IMR-90 (cell line): ENCODE measurements at regions not wholly inside any gene's neighbourhood (a gene's known extent, or its start where the extent isn't known, plus 50 kb on each side); places are given as distances from the start of the nearest gene placed in this dataset.

Experiments used
- ATAC-seq: fragments of 200-7000 bp; cut with Tn5 transposase; 2 replicates; pipeline ENCODE4 v1.9.1; 2020; ENCODE audit warnings: low read depth, mild to moderate bottlenecking, moderate library complexity
- BruUV-seq: library from RNA; stranded (reverse); fragments of 400-500 nt; replicated peaks from 2 replicates; lab custom pipeline; 2021; lab: Mats Ljungman, UMichigan
- CTCF ChIA-PET: fragments of 300-600 bp; formaldehyde crosslinking; extraction: SDS; loops from one replicate; lab custom pipeline; 2021; ENCODE audit warnings: antibody characterized with exemption; lab: Yijun Ruan, JAX
- POLR2A ChIA-PET: fragments of 300-600 bp; sonication (Branson Sonifier 250); formaldehyde crosslinking; loops from one replicate; lab custom pipeline; 2022; ENCODE audit warnings: antibody characterized with exemption; ENCODE audit not compliant: unreplicated experiment; lab: Charles Lee
- DNase-seq: peaks from one replicate; pipeline ENCODE4 v3.0.0; 2013
- H2AFZ ChIP-seq: replicated peaks from 2 replicates; pipeline ENCODE3; 2013; ENCODE audit warnings: low read length, mild to moderate bottlenecking; ENCODE audit not compliant: poor library complexity
- H2AK5ac ChIP-seq: 2 replicates; pipeline ENCODE4 v1.6.1; 2013; ENCODE audit warnings: low read depth, low read length, inconsistent platforms
- H2AK9ac ChIP-seq: replicated peaks from 2 replicates; pipeline ENCODE3; 2013; ENCODE audit warnings: mild to moderate bottlenecking, low read depth, low read length, moderate library complexity; ENCODE audit not compliant: poor library complexity
- H2BK120ac ChIP-seq: 2 replicates; pipeline ENCODE4 v1.6.1; 2013; ENCODE audit warnings: low read depth, low read length, inconsistent platforms
- H2BK15ac ChIP-seq: 3 replicates; pipeline ENCODE4 v1.6.1; 2013; ENCODE audit warnings: low read depth, low read length, inconsistent platforms
- H2BK20ac ChIP-seq: 2 replicates; pipeline ENCODE4 v1.6.1; 2013; ENCODE audit warnings: low read depth, mild to moderate bottlenecking, inconsistent platforms, low read length, moderate library complexity
- H2BK5ac ChIP-seq: 2 replicates; pipeline ENCODE4 v1.6.1; 2013; ENCODE audit warnings: mild to moderate bottlenecking, low read depth, low read length, inconsistent platforms; ENCODE audit not compliant: poor library complexity, severe bottlenecking
- H3K14ac ChIP-seq: replicated peaks from 2 replicates; pipeline ENCODE4 v1.6.1; 2013; ENCODE audit warnings: low read depth, low read length, inconsistent platforms
- H3K18ac ChIP-seq: 2 replicates; pipeline ENCODE4 v1.6.1; 2013; ENCODE audit warnings: low read depth, low read length, control low read depth
- H3K23ac ChIP-seq: 2 replicates; pipeline ENCODE4 v1.6.1; 2013; ENCODE audit warnings: low read depth, low read length, inconsistent platforms
- H3K27ac ChIP-seq: 2 replicates; pipeline ENCODE4 v1.5.1; 2013; ENCODE audit warnings: mild to moderate bottlenecking, control low read depth, low read length; ENCODE audit not compliant: insufficient read depth
- H3K27me3 ChIP-seq: 2 replicates; pipeline ENCODE4 v1.6.1; 2013; ENCODE audit warnings: low read length; ENCODE audit not compliant: control insufficient read depth, insufficient read depth
- H3K36me3 ChIP-seq: 2 replicates; pipeline ENCODE4 v1.6.1; 2013; ENCODE audit warnings: low read length, mixed read lengths; ENCODE audit not compliant: control insufficient read depth, insufficient read depth
- H3K4ac ChIP-seq: 2 replicates; pipeline ENCODE4 v1.6.1; 2013; ENCODE audit warnings: low read depth, low read length, inconsistent platforms
- H3K4me1 ChIP-seq: 2 replicates; pipeline ENCODE4 v1.6.1; 2013; ENCODE audit warnings: low read length, mixed read lengths; ENCODE audit not compliant: control insufficient read depth, insufficient read depth
- H3K4me2 ChIP-seq: 2 replicates; pipeline ENCODE4 v1.6.1; 2013; ENCODE audit warnings: low read depth, mild to moderate bottlenecking, control low read depth, low read length, moderate library complexity
- H3K4me3 ChIP-seq: 2 replicates; pipeline ENCODE4 v1.5.1; 2013; ENCODE audit warnings: low read depth, mild to moderate bottlenecking, control low read depth, low read length, moderate library complexity; ENCODE audit not compliant: insufficient read depth
- H3K56ac ChIP-seq: 2 replicates; pipeline ENCODE4 v1.6.1; 2013; ENCODE audit warnings: low read length, inconsistent platforms; ENCODE audit not compliant: insufficient read depth; ENCODE audit errors: extremely low read depth
- H3K79me1 ChIP-seq, 2 experiments: 2 replicates each; pipeline ENCODE4 v1.6.1; 2013; ENCODE audit warnings: low read length in 2 of 2, inconsistent platforms in 1 of 2, low read depth in 1 of 2
- H3K9ac ChIP-seq: 2 replicates; pipeline ENCODE4 v1.6.1; 2013; ENCODE audit warnings: low read depth, low read length, control low read depth
- H3K9me1 ChIP-seq: 2 replicates; pipeline ENCODE4 v1.6.1; 2013; ENCODE audit warnings: low read length, inconsistent platforms; ENCODE audit not compliant: insufficient read depth
- H3K9me3 ChIP-seq: 2 replicates; pipeline ENCODE4 v1.6.1; 2013; ENCODE audit warnings: low read length; ENCODE audit not compliant: control insufficient read depth, insufficient read depth
- H4K20me1 ChIP-seq: 2 replicates; pipeline ENCODE4 v1.6.1; 2013; ENCODE audit warnings: low read length, inconsistent platforms; ENCODE audit not compliant: insufficient read depth
- H4K5ac ChIP-seq: 2 replicates; pipeline ENCODE4 v1.6.1; 2013; ENCODE audit warnings: mild to moderate bottlenecking, low read depth, low read length, control low read depth
- H4K8ac ChIP-seq, 2 experiments: 2 replicates each; pipeline ENCODE4 v1.6.1; 2013; ENCODE audit warnings: low read depth in 2 of 2, low read length in 2 of 2, control low read depth in 1 of 2, inconsistent platforms in 1 of 2
- H4K91ac ChIP-seq: 2 replicates; pipeline ENCODE4 v1.6.1; 2013; ENCODE audit warnings: low read depth, low read length, inconsistent platforms; ENCODE audit not compliant: insufficient read depth
- ELK1 ChIP-seq: fragments of 150-350 bp; IDR thresholded peaks from 2 replicates; pipeline ENCODE4 v1.6.1; 2016; ENCODE audit warnings: low read depth, mild to moderate bottlenecking, low read length, moderate library complexity, borderline replicate concordance
- MAFK ChIP-seq: IDR thresholded peaks from 2 replicates; pipeline ENCODE4 v1.6.1; 2012; ENCODE audit warnings: low read depth, low read length, improper control_type of control experiment
- RCOR1 ChIP-seq: IDR thresholded peaks from 2 replicates; pipeline ENCODE4 v1.6.1; 2012; ENCODE audit warnings: mild to moderate bottlenecking, low read length, improper control_type of control experiment; ENCODE audit not compliant: insufficient replicate concordance
- RFX5 ChIP-seq: IDR thresholded peaks from 2 replicates; pipeline ENCODE4 v1.8.0; 2012; ENCODE audit warnings: low read depth, mild to moderate bottlenecking, low read length, moderate library complexity
- WGBS, 2 experiments: methylation state at CpG; one replicate each; pipeline versions ENCODE4 v1.1.5 to v1.1.7; 2013; ENCODE audit warnings: missing lambda C conversion rate in 2 of 2; ENCODE audit not compliant: insufficient read length in 1 of 2; ENCODE audit errors: extremely low coverage in 2 of 2; 5-methylcytosine and 5-hydroxymethylcytosine counted together
- dilution Hi-C: fragments of 300-500 bp; cut with HindIII; formaldehyde crosslinking; loops from one replicate; pipeline ENCODE4 v1.14.3; 2018; ENCODE audit warnings: low sequenced_read_pairs; ENCODE audit not compliant: unreplicated experiment
- in situ Hi-C: fragments of 300-500 bp; cut with MboI; formaldehyde crosslinking; loops from 3 replicates; pipeline ENCODE4 v1.14.3; 2019; ENCODE audit warnings: low sequenced_read_pairs, inconsistent platforms, mixed read lengths
- intact Hi-C: fragments of 100-400 bp; cut with micrococcal nuclease; formaldehyde crosslinking; loops from 2 replicates; pipeline ENCODE4 v1.10.0; 2022
- TF ChIP-seq, protein P1 (sequence below): fragments of 150-350 bp; IDR thresholded peaks from 2 replicates; pipeline ENCODE4 v1.6.1; 2017; ENCODE audit warnings: mild to moderate bottlenecking, antibody characterized with exemption, low read length, low read depth

- no TSS peak for BruUV-seq
- Histone ChIP-seq H3K9ac (no peak overlapping the region), H4K5ac (peak overlapping the region; percentile 68; the same call in 1 of the 2 replicates), H2AFZ (no peak overlapping the region), H2AK5ac (no peak overlapping the region), H3K9me1 (no peaks in the 10 kb centered on the region), H3K27me3 (no peaks in the 10 kb centered on the region), H3K14ac (no peak overlapping the region), H2AK9ac (no peak overlapping the region), H4K20me1 (no peaks in the 10 kb centered on the region), H3K4me3 (no peak overlapping the region), H3K4ac (no peak overlapping the region), H2BK120ac (no peak overlapping the region), H3K56ac (no peak overlapping the region), H4K91ac (no peak overlapping the region), H3K9me3 (no peaks in the 10 kb centered on the region), H3K18ac (peak overlapping the region; percentile 28; the same call in 1 of the 2 replicates), H3K27ac (no peak overlapping the region), H3K79me1 (peaks cover 31 to 57% of the 10 kb centered on the region in 2 experiments), H3K36me3 (no peaks in the 10 kb centered on the region), H3K4me1 (peaks cover 2% of the 10 kb centered on the region; the same call in 1 of the 2 replicates), H3K23ac (no peak overlapping the region), H3K4me2 (no peak overlapping the region), H2BK20ac (no peak overlapping the region), H2BK15ac (no peak overlapping the region), H4K8ac (no peak overlapping the region), H2BK5ac (no peak overlapping the region)
- TF ChIP-seq ELK1, result no peak
- TF ChIP-seq RCOR1, result no peak
- no peak for TF ChIP-seq RFX5
- peak; percentile 38; the same call in 1 of the 2 replicates for TF ChIP-seq MAFK
- TF ChIP-seq, protein P1, sequence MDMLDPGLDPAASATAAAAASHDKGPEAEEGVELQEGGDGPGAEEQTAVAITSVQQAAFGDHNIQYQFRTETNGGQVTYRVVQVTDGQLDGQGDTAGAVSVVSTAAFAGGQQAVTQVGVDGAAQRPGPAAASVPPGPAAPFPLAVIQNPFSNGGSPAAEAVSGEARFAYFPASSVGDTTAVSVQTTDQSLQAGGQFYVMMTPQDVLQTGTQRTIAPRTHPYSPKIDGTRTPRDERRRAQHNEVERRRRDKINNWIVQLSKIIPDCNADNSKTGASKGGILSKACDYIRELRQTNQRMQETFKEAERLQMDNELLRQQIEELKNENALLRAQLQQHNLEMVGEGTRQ, result no peak
- no peak for ATAC-seq
- in situ Hi-C loops, result loop anchor here (25.0 kb wide), 2 partner anchors 496 to 846 kb away; no protein-coding TSS in a partner anchor
- intact Hi-C loops, result no loop called here
- dilution Hi-C loops, result no loop called here
- DNase-seq, result peak; percentile 33
- POLR2A ChIA-PET, result no interaction called here
- no CpG with 5 or more reads among the region's 1 CpG for WGBS, 2 experiments
- CTCF ChIA-PET, result interaction anchor here (0.7 kb wide), 2 partner anchors 10 to 383 kb away, joined by 3 to 6 read pairs; no protein-coding TSS in a partner anchor
These were observed 67.8 kb upstream of the AKR1E2 start for GRCh38 chr10:4758256-4758655.
